CD1c-positive myeloid dendritic cell (primary cell): ENCODE measurements at regions not wholly inside any gene's neighbourhood (a gene's known extent, or its start where the extent isn't known, plus 50 kb on each side); places are given as distances from the start of the nearest gene placed in this dataset.

Experiments
- DNase-seq: peaks from one replicate; pipeline ENCODE4 v3.0.0-alpha.2; 2016; ENCODE audit errors: extremely low spot score

GRCh38 chr14:104274806-104275205 is 136.4 kb downstream of the KIF26A start:
- no peak for DNase-seq

DNA sequence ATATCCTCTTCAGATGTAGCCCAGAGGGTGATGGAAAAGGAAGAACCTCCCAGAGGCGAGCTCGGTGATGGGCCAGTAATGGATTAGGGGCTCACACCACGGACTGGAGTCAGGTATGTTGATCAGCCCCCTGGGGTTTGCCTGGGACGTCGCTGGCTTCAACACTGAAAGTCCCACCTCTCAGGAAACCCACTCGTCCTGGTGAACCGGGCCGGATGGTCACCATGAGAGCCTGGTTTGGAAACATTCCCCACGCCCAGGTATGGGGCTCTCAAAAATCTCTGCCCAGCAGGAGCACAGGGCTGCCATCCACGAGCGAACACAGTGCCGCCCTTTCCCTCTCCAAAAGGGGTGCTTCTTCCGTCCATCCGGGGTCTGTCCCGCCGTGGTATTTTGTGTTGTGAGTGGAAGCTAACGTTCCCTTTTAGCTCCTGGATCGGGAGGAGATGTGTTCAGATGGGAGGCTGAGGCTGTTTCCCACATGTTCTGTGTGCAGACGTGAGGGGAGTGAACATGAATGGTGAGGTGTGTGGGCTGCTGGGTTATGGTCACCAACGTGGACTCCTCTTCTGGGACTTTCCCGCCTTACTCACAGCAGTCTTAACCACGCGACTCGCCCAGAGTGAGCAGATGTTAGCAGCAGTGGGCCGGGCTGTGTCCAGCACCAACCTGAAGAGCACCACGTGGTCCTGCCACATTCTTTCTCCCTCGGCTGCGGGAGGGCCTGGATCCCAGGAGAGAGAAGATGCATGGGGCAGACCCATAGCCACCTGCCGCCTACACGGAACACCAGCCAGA is 139.2 kb downstream of the KIF26A start:
- no peak for DNase-seq

DNA sequence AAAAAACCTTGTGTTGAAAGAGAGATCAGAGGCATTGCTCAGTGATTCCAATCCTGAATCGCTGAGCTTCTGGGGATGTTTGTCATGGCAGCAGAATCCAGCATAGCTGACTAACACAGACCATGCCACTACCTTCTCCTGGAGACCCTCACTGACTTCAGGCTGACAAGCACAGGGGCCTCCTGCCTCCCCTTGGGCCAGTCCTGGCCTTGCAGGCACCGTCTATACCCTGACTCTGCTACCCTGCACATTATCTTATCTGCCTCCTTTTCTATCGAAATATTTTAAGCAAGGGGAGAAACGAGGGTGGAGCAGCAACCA is 139.8 kb downstream of the KIF26A start:
- DNase-seq = no peak

DNA sequence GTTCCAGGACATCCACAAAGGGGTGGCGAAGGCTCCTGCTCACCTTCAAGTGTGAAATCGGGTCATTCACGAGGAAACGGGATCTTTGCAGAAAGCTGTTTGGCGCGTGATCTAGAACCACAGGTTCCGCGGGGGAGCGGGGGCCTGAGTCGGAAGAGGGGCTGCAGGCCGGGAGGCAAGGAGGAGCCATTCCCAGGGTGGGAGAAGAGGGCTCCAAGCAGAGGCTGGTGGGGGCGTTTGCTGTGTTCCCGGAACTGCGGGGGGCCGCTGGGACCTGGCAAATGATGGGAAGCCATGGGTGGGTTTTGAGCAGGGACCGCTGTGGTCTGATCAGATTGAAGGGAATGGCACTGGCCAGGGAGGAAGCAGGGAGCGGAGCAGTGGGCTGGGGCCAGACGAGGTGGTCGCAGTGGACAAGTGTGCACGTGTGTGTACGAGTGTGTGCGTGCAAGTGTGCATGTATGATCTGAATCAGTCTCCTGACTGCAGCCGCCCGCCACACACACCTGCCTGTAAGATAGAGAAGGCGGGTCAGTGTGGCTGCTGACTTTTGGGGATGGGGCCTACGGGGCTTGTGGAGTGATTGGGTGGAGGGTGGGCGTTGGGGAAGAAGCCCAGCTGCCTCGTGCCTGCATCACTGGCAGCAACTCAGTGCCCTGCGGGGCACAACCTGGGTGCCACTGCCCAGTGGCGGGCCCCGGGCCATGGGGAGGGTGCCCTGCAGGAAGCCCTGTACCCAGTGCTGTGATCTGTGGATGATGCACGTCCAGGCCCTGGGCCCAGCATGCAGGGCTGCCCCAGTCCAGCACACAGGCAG is 141.9 kb downstream of the KIF26A start:
- DNase-seq = no peak

DNA sequence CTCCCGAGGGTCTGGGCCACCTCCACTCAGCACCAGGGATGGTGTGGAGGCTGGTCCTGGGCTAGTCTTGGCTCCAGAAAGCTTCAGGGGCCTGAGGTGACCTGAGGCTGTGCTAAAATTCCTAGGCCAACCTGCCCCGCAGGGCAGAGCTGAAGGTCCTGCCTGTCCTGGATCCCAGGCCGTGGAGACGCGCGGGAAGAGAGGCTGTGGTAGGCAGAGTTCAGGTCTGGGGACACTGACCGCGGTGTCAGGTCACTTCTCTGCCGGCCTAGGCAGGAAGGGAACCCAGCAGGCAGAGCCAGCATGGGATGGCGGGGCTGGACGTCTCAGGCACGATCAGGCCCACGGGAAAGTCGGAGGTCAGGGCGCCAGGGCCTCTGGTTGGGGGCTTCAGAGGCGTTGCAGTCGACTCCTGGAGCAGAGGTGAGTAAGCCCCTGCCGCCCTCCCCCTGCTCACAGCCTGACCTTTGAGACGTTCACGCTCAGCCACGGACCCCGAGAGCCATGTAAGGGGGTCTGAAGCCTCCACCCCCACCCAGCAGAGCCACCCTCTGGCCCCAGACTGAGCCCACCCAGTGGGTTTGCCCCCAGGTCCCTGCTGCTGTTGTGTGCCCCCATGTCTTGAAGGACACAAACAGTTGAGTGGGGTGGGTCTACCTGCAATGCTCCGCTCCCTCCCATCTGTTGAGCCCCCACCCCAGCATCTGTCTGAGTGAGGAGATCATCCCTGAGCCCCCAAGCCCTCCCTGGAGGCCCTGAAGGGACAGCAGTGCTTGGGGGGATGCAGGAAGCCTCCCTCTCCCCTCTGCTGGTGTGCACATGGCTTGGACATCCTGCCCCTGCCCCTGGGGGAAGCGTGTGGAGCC is 142.7 kb downstream of the KIF26A start:
- no peak for DNase-seq

DNA sequence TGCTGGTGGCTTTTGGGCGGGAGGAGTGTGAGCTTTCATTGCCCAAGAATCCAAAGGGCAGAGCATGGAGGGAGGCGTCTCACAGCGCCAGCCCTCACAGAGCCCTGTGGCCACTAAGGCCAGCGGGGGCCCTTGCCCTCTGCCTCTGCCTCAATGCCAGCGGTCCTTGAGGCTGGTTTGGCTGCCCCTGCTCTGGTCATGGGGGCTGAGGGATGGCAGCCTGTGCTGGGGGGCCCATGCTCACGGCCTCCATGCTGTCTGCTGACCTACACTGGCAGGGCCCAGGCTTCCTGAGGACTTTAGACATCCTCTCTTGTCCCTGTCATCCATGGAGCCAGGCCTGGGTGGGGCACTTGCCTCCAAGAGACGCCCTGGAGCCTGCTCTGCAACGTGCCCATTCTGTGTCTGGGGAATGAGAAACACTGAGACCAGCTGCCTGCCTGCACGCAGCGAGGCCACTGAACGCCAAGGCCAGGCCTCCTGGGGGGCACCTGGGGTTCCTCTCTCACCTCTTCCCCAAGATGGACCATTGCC is 143.4 kb downstream of the KIF26A start:
- DNase-seq = no peak

GRCh38 chr14:104282332-104283196 is 144.2 kb downstream of the KIF26A start:
- no peak for DNase-seq

- no peak for DNase-seq
Observed at GRCh38 chr14:104283197-104284106, 145.1 kb downstream of the KIF26A start.

DNA sequence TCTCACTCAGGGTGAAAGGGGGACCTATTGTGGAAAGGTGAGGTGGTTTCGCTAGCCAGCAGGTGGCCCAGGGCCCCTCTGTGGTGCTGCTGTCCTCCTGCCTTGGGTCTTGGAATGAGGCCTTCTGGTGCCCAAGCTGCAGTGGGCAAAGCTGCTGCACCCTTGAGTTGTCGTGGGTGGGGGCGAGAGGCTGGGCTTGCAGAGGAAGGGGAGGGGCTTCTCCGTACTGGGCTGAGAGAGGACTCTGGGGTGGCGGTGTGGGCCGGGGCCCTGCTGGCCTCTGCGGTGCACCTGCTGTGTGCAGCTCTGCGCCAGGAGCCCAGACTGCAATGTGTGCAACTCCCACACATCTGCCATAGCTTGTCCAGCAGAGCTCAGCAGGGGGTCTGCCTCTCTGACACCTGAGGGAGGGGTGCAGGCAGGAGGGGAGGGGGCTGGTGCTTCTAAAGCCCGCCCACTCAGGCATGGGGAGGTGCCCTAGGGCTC is 145.8 kb downstream of the KIF26A start:
- DNase-seq = no peak

DNA sequence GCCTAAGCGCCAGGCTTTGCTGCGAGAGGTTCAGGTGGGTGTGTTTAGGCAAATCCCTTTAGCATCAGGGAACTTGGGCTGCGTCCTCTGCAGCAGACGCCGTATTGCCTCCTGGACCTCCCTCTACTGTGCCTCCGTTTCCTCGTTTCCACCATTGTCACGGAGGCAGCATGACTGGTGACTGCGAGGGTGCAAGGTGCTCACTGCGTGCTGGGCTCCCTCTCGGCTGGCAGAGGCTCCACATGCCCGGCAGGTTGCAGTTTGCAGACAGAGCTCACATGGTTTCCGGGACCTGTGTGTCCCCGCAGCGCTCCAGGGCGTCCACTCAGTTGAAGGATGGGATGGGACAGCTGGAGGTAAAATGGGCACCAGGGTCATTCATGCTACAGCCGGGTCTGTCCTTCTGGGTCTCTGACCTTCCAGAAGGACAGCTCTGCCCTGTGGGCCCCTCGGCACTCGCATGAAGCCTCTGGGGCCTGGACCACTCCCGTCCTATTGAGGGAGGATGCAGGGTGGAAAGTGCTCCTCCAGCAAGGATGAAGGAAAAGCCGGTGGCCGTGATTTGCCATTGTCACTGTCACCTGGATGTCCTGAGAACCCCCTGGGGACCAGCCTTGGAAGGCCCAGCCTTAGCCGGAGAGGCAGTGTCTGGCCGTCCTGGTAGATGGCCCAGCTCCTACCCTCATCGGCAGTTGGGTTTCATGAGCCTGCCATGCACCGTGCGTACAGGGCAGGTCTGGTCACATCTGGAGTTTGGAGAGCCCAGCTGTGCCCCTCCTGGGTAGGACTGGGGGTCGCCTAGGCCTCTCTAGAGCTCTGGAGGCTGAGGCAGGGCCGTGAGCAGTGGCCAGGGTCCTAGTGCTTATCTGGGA is 146.5 kb downstream of the KIF26A start:
- DNase-seq = no peak

DNA sequence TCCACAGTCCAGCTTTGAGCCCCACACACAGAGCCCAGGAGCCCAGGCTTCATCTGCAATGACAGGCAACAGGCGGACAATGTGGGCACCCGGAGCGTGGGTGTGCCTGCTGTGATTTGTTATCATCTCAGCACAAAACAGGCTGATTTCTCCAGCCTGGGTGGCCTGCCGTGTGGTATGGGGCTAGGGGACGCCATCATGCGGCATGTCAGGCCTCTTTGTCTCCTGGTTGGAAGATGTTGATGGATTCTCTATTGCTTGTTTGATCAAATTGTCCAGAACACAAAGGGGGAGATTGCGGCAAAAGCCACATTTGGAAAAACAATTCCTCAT is 147.1 kb downstream of the KIF26A start:
- no peak for DNase-seq

GRCh38 chr14:104286086-104286485 is 147.7 kb downstream of the KIF26A start:
- DNase-seq = no peak

DNA sequence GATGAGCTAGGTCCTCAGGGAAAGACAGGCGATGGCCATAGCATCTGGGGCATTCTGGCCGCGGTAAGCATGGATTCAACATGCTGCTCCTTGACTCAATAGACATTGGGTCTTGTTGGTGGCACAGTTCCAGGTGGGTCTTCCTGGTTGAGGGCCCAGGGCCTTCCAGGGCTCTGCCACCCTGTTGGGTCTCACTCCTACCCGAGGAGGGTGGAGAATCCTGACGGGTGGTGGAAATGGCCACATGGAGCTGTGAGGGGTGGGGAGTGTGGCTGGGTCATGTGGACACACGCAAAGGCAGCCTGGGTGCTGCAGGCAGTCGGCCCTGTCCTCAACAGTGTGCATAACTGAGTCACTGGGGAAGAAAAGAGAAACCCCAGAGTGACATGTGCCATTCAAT is 148.1 kb downstream of the KIF26A start:
- DNase-seq = no peak

DNA sequence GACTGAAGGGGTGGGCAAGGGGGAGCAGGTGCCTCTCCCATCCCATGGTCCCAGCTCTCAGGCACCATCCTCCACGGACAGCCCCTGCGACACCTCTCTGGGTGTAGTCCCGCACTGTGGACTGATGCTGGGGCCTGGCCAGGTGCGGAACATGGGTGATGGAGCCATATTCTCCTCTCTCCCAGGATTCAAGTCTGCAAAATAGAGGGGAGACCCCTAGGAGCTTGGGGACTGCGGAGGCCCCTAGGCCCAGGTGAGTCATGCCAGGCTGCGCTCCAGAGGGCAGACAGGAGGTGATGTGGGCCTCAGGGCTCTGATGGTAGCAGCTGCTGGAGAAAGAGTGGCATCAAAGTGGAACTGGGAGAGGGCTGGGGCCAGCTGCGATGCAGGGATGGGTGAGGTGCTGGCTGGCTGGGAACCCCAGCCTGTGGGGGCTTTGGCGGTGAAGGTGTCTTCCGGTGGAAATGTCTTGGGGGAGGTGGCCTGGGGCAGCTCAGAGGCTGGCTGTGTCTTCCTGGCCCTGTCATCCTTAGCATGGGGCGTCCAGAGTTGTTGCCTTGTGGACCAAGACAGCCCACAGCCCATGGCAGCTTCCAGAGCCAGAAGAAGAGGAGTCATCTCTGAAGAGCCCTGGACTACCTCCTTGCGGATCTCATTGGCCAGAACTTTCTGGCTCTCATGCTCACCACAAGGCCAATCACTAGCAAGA is 149.1 kb downstream of the KIF26A start:
- DNase-seq = no peak

DNA sequence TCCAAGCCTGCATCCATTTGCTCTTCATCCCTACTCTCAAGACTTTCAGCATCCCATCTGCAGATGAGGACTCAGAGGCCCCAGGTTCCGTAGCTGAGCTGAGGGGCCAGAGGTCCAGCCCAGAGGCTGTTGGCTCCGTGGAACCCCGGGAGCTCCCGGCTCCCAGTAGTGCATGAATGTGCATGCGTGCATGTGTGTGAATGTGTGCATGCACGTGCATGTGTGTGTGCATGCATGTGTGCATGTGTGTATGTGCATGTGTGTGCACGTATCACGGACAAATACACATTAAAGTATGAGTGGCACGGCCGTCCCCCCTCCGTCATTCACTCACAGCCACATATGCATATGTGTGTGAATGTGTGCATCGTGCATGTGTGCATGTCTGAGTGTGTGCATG is 149.9 kb downstream of the KIF26A start:
- no peak for DNase-seq

- no peak for DNase-seq
Observed at GRCh38 chr14:104289507-104289906, 151.1 kb downstream of the KIF26A start.

- DNase-seq = no peak
Observed at GRCh38 chr14:104290058-104290667, 151.8 kb downstream of the KIF26A start.

DNA sequence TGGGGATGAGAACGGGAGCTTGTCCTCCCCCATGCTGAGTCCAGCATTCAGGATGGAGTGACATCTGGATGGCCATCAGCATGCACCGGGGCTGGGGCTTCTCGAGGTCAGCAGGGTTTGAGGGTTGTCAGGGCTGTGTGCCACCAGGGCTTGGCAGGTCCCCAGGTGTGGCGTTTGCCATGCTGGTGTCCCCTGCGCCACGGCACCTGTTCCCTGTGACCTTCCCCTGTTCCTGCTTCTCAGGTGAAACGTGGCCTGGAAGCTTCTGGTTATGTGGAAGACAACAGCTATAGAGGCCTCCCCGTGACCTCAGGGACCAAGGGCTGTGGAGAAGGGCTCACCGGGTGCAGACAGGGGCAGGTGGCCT is 152.4 kb downstream of the KIF26A start:
- DNase-seq = no peak
